Stimulated activated CD8-positive, alpha-beta memory T cell treated with anti-CD3 and anti-CD28 coated beads, Interleukin-2, amount 100 ng/mL, for 48 hours (primary cell): ENCODE measurements at regions not wholly inside any gene's neighbourhood (a gene's known extent, or its start where the extent isn't known, plus 50 kb on each side); places are given as distances from the start of the nearest gene placed in this dataset.
"Not testable (repeated sequence)": the region's sequence is repeated elsewhere in the genome, so short reads cannot be mapped to it uniquely, and the experiment has no call there.

ENCODE experiments used
- DNase-seq, 2 donors: peaks; one replicate each; pipeline ENCODE4 v3.0.0-alpha.2; 2020; ENCODE audit warnings: low read depth in 2 of 2

DNA sequence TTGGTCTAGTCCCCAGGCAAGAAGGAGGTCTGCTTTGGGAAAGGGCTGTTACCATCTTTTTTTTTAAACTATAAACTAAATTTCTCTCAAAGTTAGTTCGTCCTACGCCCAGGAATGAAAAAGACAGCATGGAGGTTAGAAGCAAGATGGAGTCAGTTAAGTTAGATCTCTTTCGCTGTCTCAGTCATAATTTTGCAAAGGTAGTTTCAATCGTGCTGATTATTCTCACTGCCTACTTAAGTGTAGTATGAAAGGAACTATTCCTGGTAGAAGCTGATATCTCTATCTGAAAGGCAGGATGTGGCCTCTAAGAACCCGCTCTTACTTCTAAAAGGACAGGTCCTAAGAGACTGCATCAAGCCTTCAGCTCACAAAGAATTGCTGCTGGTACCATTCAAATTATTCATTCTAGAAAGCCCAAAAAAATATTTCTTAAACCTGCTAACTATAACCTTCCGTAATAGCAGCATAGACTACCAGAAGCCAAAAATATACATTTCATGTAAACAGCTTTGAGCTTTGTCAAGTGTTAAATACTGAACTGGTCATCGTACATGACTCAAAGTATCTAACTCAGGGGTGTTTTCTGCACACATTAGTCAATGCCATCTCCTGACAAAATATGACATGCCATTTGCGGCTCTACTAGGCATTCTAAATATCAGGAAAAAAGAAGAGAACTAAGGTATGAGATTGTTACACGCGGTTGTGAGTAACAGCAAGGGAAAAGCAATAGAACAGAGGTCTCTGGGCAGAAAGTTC is 96.0 kb upstream of the CCDC80 start:
- DNase-seq = no peak

DNA sequence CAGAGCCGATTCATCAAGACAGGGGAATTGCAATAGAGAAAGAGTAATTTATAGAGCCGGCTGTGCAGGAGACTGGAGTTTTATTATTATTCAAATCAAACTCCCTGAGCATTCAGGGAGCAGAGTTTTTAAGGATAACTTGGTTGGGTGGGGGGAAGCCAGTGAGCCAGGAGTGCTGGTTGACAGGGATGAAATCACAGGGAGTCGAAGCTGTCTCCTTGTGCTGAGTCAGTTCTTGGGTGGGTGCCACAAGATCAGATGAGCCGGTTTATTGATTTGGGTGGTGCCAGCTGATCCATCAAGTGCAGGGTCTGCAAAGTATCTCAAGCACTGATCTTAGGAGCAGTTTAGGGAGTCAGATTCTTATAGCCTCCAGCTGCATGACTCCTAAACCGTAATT is 95.4 kb upstream of the CCDC80 start:
- DNase-seq = no peak

DNA sequence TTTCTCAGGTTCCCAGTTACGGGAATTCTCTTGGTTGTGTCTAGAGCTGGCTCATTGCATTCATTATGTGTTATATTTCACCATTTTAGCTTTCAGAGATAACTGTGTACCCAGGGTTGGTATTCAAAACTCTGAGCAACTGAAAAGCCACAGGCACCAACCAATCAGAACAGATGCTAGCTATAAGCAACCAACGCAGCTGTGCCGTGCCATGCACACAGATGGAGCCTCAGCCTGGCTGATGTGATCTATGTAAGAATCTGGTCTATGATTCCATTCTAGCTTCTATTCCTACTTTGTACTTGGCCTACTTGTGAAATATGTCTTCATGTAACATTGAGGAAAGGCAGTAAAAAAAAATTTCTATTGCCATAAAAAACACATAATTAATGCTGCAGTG is 95.0 kb upstream of the CCDC80 start:
- DNase-seq = no peak

DNA sequence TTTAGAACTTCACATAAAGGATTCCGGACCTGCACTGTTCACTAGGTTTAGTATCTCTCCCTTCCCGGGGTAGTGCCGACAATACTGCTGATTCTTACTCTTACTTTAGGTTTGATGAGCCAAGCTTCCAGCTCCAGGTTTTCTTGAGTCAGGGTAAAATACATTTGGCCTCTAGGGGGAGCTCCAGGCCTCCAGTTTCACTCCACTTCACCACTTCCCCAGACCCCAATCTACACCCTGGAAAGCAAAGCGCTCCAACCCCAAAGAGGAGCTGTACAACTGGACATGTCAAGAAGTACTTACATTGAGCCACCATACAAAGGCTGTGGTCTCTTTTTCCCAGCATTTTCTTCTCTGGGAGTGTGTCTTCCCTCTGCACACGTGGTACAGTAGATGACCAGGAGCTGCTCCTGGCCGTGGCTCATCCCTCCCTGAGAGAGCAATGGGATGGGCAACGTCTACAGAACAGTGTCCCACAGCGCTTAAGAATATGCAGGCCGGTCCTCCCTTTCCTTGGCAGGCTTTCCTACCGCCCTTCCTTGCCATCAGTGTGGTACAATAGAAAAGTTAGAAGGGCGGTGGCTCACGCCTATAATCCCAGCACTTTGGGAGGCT is 93.9 kb upstream of the CCDC80 start:
- peak; percentile 26 to 48 for DNase-seq

DNA sequence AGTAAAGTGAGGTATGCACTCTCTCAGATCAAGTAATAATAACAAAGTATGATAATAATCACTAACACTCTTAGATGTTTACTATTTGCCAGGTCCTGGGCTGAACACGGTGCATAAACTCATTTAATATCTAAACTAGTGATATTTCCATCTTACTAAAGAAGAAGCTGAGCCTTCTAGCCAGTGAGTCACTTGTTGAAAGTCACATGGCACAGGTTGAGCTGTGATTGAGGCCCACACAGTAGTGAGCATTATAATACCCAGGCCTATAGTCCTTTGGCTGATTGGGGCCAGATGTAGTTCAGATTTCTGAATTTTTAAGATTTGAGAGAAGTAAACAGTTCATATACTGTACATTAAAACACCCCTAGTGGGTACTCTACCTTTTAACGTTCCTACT is 93.2 kb upstream of the CCDC80 start:
- no peak for DNase-seq

DNA sequence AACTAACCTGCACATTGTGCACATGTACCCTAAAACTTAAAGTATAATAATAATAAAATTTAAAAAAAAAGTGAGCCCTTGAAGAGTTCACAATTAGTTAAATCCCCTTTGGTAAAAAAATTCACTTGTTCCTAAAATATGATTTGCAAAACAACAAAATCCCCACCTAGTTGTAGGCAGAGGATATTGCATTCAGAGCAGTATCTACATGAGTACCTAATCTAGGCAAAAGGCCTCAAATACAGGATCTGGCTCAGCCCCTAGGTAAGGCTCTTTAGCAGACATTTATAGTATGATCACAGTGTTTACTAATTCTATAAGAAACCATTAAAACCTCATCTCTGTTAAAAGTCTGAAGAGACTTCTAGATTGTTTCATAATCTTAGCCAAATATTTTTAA is 89.3 kb upstream of the CCDC80 start:
- DNase-seq = no peak

DNA sequence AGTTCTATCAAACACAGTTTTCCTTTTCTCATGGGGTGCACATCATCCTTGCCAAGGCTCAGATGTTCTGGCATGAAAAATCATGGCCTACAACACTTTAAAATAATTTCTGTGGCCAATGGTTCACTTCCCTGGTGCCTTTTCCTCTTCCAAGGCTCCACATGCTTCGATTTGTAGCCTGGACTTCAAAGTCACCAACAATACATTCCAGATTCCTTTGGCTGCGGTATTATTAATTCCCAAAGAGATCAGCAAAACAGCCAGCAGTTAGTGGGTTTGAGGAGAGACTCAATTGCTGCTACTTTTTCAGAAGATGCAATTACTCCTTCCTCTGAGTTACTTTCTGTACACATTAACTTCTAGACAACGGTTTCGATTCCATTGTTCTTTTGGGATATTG is 80.3 kb upstream of the CCDC80 start:
- no peak for DNase-seq

DNA sequence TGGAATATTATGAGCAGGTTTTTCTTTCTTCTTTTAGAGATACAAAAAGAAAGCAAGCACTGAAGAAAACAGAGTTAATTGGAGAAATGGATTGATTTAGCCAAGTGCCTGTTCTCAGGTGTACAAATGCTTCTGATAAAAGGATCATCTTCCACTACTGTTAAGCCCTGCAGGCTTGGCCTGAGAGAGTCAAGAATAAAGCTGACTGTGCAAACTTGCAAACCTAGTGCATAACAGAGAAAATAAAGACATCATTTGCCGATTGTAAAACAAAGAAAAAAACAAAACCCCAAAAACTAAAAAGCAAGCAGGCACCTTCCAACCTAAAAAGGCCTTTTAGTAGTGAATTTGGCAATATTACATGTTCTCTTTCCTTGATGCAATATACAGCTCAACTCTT is 78.0 kb upstream of the CCDC80 start:
- no peak for DNase-seq

DNA sequence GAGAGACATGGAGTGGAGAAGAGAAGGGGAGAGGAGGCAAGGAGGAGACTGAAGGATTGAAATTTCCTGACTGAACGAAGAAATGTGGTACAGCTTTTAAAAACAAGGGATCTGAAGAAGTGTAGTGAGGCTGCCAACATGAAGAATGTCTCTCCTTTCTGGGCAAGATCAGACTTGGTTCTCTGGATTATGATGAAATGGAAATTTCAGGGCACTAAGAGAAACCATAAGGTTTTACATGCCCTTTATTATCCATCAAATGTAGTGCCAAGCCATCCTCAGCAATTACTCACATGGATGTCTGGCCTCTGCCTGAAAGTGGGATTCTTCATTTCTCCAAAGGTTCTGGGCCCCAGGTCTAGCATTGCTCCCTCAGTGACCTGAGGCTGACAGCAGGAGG is 77.6 kb upstream of the CCDC80 start:
- DNase-seq = no peak

DNA sequence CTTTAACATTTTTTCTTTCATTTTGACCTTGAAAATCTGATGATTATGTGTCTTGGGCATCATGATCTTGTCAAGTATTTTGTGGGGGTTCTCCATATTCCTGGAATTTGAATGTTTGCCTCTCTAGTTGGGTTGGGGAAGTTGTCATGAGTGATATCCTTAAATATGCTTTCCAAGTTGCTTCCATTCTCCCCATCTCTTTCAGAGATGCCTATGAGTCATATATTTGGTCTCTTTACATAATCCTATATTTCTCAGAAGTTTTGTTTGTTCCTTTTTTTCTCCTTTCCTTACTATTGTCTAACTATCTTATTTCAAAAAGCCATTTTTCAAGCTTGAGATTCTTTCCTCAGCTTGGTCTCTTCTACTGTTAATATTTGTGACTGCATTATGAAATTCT is 69.0 kb upstream of the CCDC80 start:
- DNase-seq = no peak

DNA sequence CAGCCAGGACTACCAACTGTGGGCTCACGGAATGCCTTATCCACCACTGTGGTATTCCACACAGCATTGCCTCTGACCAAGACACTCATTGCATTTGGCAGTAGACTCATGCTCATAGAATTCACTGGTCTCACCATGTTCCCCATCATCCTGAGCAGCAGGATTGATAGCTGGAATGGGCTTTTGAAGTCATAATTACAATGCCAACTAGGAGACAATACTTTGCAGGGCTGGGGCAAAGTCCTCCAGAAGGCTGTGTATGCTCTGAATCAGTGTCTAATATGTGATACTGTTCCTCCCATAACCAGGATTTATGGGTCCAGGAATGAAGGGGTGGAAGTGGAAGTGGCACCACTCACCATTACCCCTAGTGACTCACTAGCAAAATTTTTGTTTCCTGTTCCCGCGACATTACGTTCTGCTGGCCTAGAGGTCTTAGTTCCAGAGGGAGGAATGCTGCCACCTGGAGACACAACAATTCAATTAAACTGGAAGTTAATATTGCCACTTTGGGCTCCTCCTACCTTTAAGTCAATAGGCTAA is 58.6 kb upstream of the CCDC80 start:
- no peak for DNase-seq

DNA sequence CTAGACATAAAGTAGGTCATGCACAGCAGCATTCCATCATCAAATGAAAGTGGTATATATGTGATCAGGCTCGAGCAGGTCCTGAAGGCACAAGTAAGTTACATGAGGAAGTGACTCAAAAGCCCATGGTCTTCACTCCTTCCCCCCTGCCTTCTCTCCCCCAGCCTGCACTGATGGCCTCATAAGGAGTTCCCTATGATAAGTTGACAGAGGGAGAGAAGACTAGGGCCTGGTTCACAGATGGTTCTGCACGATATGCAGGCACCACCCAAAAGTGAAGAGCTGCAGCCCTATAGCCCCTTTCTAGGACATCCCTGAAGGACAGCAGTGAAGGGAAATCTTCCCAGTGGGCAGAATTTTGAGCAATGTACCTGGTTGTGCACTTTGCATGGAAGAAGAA is 57.5 kb upstream of the CCDC80 start:
- DNase-seq = not testable (repeated sequence)

DNA sequence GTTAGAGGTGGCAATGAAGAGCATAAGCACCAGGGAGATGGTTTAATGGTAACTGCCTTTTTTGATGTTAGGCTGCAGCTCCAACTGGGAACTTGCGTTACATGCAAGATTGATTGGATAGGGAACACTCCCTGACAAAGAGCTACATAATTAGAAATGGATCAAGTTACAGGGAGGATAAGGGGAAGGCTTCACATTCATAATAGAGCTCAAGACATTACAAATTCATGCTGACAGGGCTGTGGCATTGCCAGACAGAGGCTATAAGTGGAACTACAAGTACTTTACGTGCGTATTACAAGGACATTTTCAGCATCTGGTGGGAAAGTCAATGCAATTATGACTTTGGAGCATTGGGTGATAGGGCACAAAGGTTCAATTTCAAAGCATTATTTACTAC is 55.3 kb upstream of the CCDC80 start:
- not testable (repeated sequence) for DNase-seq

DNA sequence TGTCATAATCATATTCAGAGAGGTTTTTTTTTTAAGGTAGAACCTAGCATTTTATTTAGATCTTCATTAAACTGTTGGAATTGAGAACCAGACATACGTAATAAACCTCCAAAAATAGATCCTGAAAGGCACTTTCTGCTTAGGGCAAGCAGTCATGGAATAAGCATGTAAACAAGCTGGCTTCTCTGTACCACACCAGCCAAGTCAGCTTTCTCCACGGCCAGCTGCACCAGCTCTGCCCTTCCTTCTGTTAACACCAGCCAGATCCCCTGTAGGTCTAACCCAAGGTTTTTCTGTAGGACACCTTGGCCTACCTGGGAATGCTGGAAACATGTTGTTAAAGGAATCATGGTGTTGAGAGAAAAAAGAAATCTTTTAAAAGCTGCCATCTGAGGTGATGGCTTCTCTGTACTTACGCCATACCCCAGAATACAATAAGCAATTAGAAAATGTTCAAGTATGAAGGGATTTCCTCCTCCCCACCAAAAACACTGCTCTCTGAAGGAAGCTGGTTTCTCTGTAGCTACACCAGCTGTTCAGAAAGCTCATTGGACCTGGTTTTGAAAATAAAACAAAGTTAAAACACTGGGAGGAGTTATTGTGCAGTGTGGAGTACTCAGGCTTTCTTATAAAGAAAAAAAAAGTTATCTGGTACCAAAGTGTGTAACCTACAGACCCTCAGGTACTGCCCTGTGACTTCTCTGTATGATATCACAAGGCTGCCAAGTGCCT is 54.6 kb upstream of the CCDC80 start:
- not testable (repeated sequence) for DNase-seq

DNA sequence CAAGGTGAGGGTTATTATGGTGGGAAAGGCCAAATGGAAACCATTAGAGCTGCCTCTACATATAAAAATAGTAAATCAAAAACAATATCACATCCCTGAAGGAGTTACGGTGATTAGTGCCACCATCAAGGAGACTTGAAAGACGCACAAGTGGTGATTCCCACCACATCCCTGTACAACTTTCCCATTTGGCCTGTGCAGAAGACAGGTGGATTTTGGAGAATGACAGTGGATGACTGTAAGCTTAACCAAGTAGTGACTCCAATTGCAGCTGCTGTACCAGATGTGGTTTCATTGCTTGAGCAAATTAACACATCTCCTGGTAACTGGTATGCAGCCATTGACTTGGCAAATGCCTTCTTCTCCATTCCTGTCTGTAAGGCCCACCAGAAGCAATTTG is 54.0 kb upstream of the CCDC80 start:
- not testable (repeated sequence) for DNase-seq

DNA sequence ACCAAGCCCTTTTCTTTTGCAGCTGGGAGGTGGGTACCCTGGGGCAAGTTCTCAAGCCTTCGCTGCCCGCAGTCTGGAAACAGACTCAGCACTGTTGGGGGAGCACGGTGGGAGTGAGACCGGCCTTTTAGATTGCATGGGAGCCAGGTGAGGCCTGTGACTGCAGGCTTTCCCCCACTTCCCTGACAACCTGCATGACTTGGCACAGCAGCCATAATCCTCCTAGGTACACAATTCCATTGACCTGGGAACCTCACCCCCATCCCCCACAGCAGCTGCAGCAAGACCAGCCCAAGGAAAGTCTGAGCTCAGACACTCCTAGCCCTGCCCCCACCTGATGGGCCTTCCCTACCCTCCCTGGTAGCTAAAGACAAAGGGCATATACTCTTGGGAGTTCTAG is 52.2 kb upstream of the CCDC80 start:
- DNase-seq = no peak
